ENCODE measurements at regions not wholly inside any gene's neighbourhood (a gene's known extent, or its start where the extent isn't known, plus 50 kb on each side); places are given as distances from the start of the nearest gene placed in this dataset.
"Not testable (repeated sequence)": the region's sequence is repeated elsewhere in the genome, so short reads cannot be mapped to it uniquely, and the experiment has no call there.

GRCh38 chr18:34330907-34331306, 106.2 kb upstream of the NOL4 start:
- H3K4me3 Mint-ChIP-seq, ATAC-seq, H3K4me1 Mint-ChIP-seq: not testable (repeated sequence)

GRCh38 chr18:34331343-34331742, 106.6 kb upstream of the NOL4 start:
- not testable (repeated sequence) for ATAC-seq; H3K27ac Mint-ChIP-seq; H3K9me2 ChIP-seq (ENCODE audit: insufficient read depth); H4K20me1 ChIP-seq (replicated peaks; ENCODE audit: insufficient read depth); H3K4me1 Mint-ChIP-seq; H3K4me3 Mint-ChIP-seq; H3K27me3 Mint-ChIP-seq (ENCODE audit: insufficient read depth, low read depth, poor library complexity); DNase-seq (ENCODE audit: low spot score); H3K36me3 ChIP-seq (ENCODE audit: insufficient read depth); H3K27ac ChIP-seq (ENCODE audit: low read depth); H3F3A ChIP-seq (replicated peaks; ENCODE audit: low read depth); H3K27me3 ChIP-seq (ENCODE audit: insufficient read depth); H3K4me1 ChIP-seq (ENCODE audit: insufficient read depth); H3K79me2 ChIP-seq (replicated peaks; ENCODE audit: insufficient read depth)
- Mint-ChIP-seq H3K9me3 (peaks cover 13% of the 10 kb centered on the region), H3K36me3 (ENCODE audit: low read depth) (peaks cover 14% of the 10 kb centered on the region)
- Histone ChIP-seq H2AFZ (peak overlapping the region; percentile 50; the same call in 1 of the 2 replicates), H3K4me3 (peak overlapping the region; percentile 39), H3K4me2 (peak overlapping the region; percentile 43; the same call in 1 of the 2 replicates)

More at GRCh38 chr18:34330907-34331306, 106.2 kb upstream of the NOL4 start:
- not testable (repeated sequence) for H3K27ac ChIP-seq (ENCODE audit: low read depth); H3K79me2 ChIP-seq (replicated peaks; ENCODE audit: insufficient read depth); H3K36me3 ChIP-seq (ENCODE audit: insufficient read depth); H3K27me3 Mint-ChIP-seq (ENCODE audit: insufficient read depth, low read depth, poor library complexity); H4K20me1 ChIP-seq (replicated peaks; ENCODE audit: insufficient read depth); H3K9me2 ChIP-seq (ENCODE audit: insufficient read depth); H3K27ac Mint-ChIP-seq; H3F3A ChIP-seq (replicated peaks; ENCODE audit: low read depth); H3K27me3 ChIP-seq (ENCODE audit: insufficient read depth); H3K4me1 ChIP-seq (ENCODE audit: insufficient read depth)
- Histone ChIP-seq H3K4me3 (peak overlapping the region; percentile 39), H2AFZ (peak overlapping the region; percentile 50; the same call in 1 of the 2 replicates), H3K4me2 (peak overlapping the region; percentile 43; the same call in 1 of the 2 replicates)
- Mint-ChIP-seq H3K36me3 (ENCODE audit: low read depth) (peaks cover 15% of the 10 kb centered on the region), H3K9me3 (peaks cover 15% of the 10 kb centered on the region)
- peak; percentile 11 for DNase-seq (ENCODE audit: low spot score)

- H3K36me3 ChIP-seq (ENCODE audit: insufficient read depth): no peaks in the 10 kb centered on the region
- TF ChIP-seq EZH2 (IDR thresholded peaks at IDR 0.05; ENCODE audit: low read depth, unreplicated experiment) (no peak), JUNB (IDR thresholded peaks at IDR 0.05; ENCODE audit: unreplicated experiment) (no peak), POLR2AphosphoS5 (IDR thresholded peaks at IDR 0.05; ENCODE audit: low read depth) (no peak), CREB1 (CRISPR knock-in tag; IDR thresholded peaks at IDR 0.05; ENCODE audit: low read depth) (no peak), CTCF (conservative IDR thresholded peaks at IDR 0.05; ENCODE audit: low read depth in 2 of 2) (no peak), ETS1 (IDR thresholded peaks at IDR 0.05) (no peak), REST (IDR thresholded peaks at IDR 0.05; ENCODE audit: unreplicated experiment) (no peak)
- no peak overlapping the region for H2AFZ ChIP-seq
- H3K36me3 Mint-ChIP-seq (ENCODE audit: low read depth): no peaks in the 10 kb centered on the region
- H3K4me1 Mint-ChIP-seq: peaks cover 4% of the 10 kb centered on the region; the same call in 1 of the 3 replicates
- H3K9me3 Mint-ChIP-seq: no peaks in the 10 kb centered on the region
- H3K79me2 ChIP-seq (replicated peaks; ENCODE audit: insufficient read depth): no peaks in the 10 kb centered on the region
- no peak for ATAC-seq
- no peak overlapping the region for H3K4me3 ChIP-seq
- H3K9me2 ChIP-seq (ENCODE audit: insufficient read depth): no peaks in the 10 kb centered on the region
- no peak for DNase-seq (ENCODE audit: low spot score)
- no peak overlapping the region for H3K27ac Mint-ChIP-seq
- no peaks in the 10 kb centered on the region for H3K27me3 ChIP-seq (ENCODE audit: insufficient read depth)
- no peak overlapping the region for H3K4me3 Mint-ChIP-seq
- H3K27me3 Mint-ChIP-seq (ENCODE audit: insufficient read depth, low read depth, poor library complexity): no peaks in the 10 kb centered on the region
- H3K4me2 ChIP-seq: no peak overlapping the region
- H3K27ac ChIP-seq (ENCODE audit: low read depth): no peak overlapping the region
- no peaks in the 10 kb centered on the region for H3F3A ChIP-seq (replicated peaks; ENCODE audit: low read depth)
- no peaks in the 10 kb centered on the region for H3K4me1 ChIP-seq (ENCODE audit: insufficient read depth)
- no peaks in the 10 kb centered on the region for H4K20me1 ChIP-seq (replicated peaks; ENCODE audit: insufficient read depth)
These were observed 114.4 kb upstream of the NOL4 start for GRCh38 chr18:34339155-34339554.

Measured in GM23338 (cell line).